ENCODE measurements at regions not wholly inside any gene's neighbourhood (a gene's known extent, or its start where the extent isn't known, plus 50 kb on each side); places are given as distances from the start of the nearest gene placed in this dataset.
"Not testable (repeated sequence)": the region's sequence is repeated elsewhere in the genome, so short reads cannot be mapped to it uniquely, and the experiment has no call there.

DNA sequence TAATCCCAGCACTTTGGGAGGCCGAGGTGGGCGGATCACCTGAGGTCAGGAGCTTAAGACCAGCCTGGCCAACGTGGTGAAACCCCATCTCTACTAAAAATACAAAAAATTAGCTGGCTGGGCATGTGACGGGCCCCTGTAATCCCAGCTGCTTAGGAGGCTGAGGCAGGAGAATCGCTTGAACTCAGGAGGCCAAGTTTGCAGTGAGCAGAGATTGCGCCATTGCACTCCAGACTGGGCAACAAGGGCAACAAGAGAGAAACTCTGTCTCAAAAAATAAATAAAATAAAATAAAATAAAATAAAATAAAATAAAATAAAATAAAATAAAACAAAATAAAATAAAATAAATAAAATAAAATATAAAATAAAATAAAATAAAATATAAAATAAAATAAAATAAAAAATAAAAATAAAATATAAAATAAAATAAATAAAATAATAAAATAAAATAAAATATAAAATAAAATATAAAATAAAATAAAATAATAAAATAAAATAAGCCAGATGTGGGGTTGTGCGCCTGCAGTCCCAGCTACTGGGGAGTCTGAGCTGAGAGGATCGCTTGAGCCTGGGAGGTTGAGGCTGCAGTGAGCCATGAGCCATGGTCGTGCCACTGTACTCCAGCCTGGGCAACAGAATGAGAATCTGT is 49.8 kb upstream of the ITGB1 start:
- not testable (repeated sequence) for TF ChIP-seq YY1 (IDR thresholded peaks at IDR 0.05; ENCODE audit: insufficient read depth, insufficient read length); ZNF274 (IDR thresholded peaks at IDR 0.05; ENCODE audit: low read depth, low read length); SUZ12 (IDR thresholded peaks at IDR 0.05; ENCODE audit: extremely low read depth, insufficient read depth, insufficient read length)

All from NT2/D1 (cell line).